ENCODE measurements at regions not wholly inside any gene's neighbourhood (a gene's known extent, or its start where the extent isn't known, plus 50 kb on each side); places are given as distances from the start of the nearest gene placed in this dataset.

DNA sequence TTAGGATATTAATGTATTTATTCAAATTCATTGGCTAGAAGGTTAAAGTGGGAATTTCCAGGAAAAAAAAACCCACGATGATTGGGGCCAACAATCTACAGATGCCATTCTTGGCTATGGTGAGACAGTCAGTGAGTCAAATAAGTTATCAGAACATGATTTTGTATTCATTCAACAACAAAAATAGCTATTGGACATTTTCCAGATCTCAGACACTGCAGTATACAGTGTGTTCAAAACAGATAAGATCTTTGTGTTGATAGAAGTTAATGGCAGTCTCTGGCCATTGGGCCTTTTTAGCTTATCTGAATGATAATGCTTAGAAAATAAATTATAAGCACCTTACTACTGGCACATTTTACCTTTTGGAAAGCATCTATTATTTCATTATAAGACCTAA lies 547.7 kb downstream of the MAT2B start:
- Histone ChIP-seq H3K27ac (ENCODE audit: low read length) (no peak overlapping the region), H3F3A (ENCODE audit: insufficient read depth, low read length, poor library complexity, severe bottlenecking) (no peaks in the 10 kb centered on the region), H3K4me3 (ENCODE audit: low read length) (no peak overlapping the region), H3K9me2 (ENCODE audit: insufficient read depth, low read length) (no peaks in the 10 kb centered on the region), H3K27me3 (ENCODE audit: insufficient read depth, low read depth, low read length) (no peaks in the 10 kb centered on the region), H3K4me2 (ENCODE audit: low read length) (no peak overlapping the region), H2AFZ (ENCODE audit: low read depth, low read length) (no peak overlapping the region), H4K20me1 (ENCODE audit: insufficient read depth) (no peaks in the 10 kb centered on the region), H3K9ac (ENCODE audit: low read length) (no peak overlapping the region), H3K9me3 (ENCODE audit: low read length) (no peaks in the 10 kb centered on the region), H3K36me3 (ENCODE audit: insufficient read depth, low read length) (no peaks in the 10 kb centered on the region), H3K79me2 (replicated peaks; ENCODE audit: insufficient read depth, low read length) (no peaks in the 10 kb centered on the region)
- TF ChIP-seq MXI1 (conservative IDR thresholded peaks at IDR 0.05; ENCODE audit: poor library complexity, severe bottlenecking) (no peak), POLR2AphosphoS5 (IDR thresholded peaks at IDR 0.05) (no peak), SMC3 (conservative IDR thresholded peaks at IDR 0.05; ENCODE audit: poor library complexity) (no peak), TAF1 (IDR thresholded peaks at IDR 0.05; ENCODE audit: low read depth) (no peak), EZH2 (IDR thresholded peaks at IDR 0.05; ENCODE audit: borderline replicate concordance, insufficient read depth, low read length, poor library complexity, severe bottlenecking) (no peak), REST (IDR thresholded peaks at IDR 0.05; ENCODE audit: borderline replicate concordance) (no peak), EP300 (conservative IDR thresholded peaks at IDR 0.05; ENCODE audit: poor library complexity, severe bottlenecking) (no peak), RAD21 (conservative IDR thresholded peaks at IDR 0.05) (no peak)
- TF ChIP-seq, protein P1, sequence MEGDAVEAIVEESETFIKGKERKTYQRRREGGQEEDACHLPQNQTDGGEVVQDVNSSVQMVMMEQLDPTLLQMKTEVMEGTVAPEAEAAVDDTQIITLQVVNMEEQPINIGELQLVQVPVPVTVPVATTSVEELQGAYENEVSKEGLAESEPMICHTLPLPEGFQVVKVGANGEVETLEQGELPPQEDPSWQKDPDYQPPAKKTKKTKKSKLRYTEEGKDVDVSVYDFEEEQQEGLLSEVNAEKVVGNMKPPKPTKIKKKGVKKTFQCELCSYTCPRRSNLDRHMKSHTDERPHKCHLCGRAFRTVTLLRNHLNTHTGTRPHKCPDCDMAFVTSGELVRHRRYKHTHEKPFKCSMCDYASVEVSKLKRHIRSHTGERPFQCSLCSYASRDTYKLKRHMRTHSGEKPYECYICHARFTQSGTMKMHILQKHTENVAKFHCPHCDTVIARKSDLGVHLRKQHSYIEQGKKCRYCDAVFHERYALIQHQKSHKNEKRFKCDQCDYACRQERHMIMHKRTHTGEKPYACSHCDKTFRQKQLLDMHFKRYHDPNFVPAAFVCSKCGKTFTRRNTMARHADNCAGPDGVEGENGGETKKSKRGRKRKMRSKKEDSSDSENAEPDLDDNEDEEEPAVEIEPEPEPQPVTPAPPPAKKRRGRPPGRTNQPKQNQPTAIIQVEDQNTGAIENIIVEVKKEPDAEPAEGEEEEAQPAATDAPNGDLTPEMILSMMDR (IDR thresholded peaks at IDR 0.05; ENCODE audit: poor library complexity, severe bottlenecking): no peak

DNA sequence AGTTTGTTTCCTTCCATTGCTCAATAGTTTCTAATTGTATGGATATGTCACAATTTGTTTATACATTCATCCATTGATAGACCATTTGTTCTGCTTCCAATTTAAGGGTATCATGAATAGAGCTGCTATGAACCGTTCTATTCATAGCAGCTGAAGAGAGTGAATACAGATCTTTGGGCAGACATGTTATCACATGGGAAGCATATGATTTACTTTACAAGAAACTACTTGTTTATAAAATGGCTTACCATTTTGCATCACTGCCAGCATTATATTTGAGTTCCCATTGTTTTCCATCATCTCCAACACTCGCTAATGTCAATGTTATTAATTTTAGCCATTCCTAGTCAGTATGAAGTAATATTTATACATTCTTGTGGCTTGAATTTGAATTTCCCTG lies 549.0 kb downstream of the MAT2B start:
- Histone ChIP-seq H3K4me3 (ENCODE audit: low read length) (no peak overlapping the region), H4K20me1 (ENCODE audit: insufficient read depth) (no peaks in the 10 kb centered on the region), H2AFZ (ENCODE audit: low read depth, low read length) (no peak overlapping the region), H3K9me2 (ENCODE audit: insufficient read depth, low read length) (no peaks in the 10 kb centered on the region), H3K9ac (ENCODE audit: low read length) (no peak overlapping the region), H3K27ac (ENCODE audit: low read length) (no peak overlapping the region), H3K27me3 (ENCODE audit: insufficient read depth, low read depth, low read length) (no peaks in the 10 kb centered on the region), H3F3A (ENCODE audit: insufficient read depth, low read length, poor library complexity, severe bottlenecking) (no peaks in the 10 kb centered on the region), H3K4me2 (ENCODE audit: low read length) (no peak overlapping the region), H3K9me3 (ENCODE audit: low read length) (no peaks in the 10 kb centered on the region), H3K79me2 (replicated peaks; ENCODE audit: insufficient read depth, low read length) (no peaks in the 10 kb centered on the region), H3K36me3 (ENCODE audit: insufficient read depth, low read length) (no peaks in the 10 kb centered on the region)
- TF ChIP-seq SMC3 (conservative IDR thresholded peaks at IDR 0.05; ENCODE audit: poor library complexity) (no peak), EP300 (conservative IDR thresholded peaks at IDR 0.05; ENCODE audit: poor library complexity, severe bottlenecking) (no peak), MXI1 (conservative IDR thresholded peaks at IDR 0.05; ENCODE audit: poor library complexity, severe bottlenecking) (no peak), EZH2 (IDR thresholded peaks at IDR 0.05; ENCODE audit: borderline replicate concordance, insufficient read depth, low read length, poor library complexity, severe bottlenecking) (no peak), TAF1 (IDR thresholded peaks at IDR 0.05; ENCODE audit: low read depth) (no peak), REST (IDR thresholded peaks at IDR 0.05; ENCODE audit: borderline replicate concordance) (no peak), RAD21 (conservative IDR thresholded peaks at IDR 0.05) (no peak), POLR2AphosphoS5 (IDR thresholded peaks at IDR 0.05) (no peak)
- TF ChIP-seq, protein P1 (IDR thresholded peaks at IDR 0.05; ENCODE audit: poor library complexity, severe bottlenecking): no peak
